HepG2 (cell line): ENCODE measurements at regions not wholly inside any gene's neighbourhood (a gene's known extent, or its start where the extent isn't known, plus 50 kb on each side); places are given as distances from the start of the nearest gene placed in this dataset.

ENCODE experiments used
- ATAC-seq: fragments of 200-7000 bp; cut with Tn5 transposase; 3 replicates; pipeline ENCODE4 v1.9.1; 2020; ENCODE audit warnings: mild to moderate bottlenecking, moderate library complexity
- BruUV-seq: library from RNA; stranded (reverse); fragments of 400-500 nt; replicated peaks from 2 replicates; lab custom pipeline; 2021; lab: Mats Ljungman, UMichigan
- CTCF ChIA-PET: fragments of 300-600 bp; formaldehyde crosslinking; extraction: SDS; loops from one replicate; lab custom pipeline; 2021; ENCODE audit warnings: low total read pairs, inconsistent platforms, low intra/inter-chr PET ratio; lab: Yijun Ruan, JAX
- POLR2A ChIA-PET: fragments of 350-600 bp; sonication (Branson Sonifier 250); formaldehyde crosslinking; loops from one replicate; lab custom pipeline; 2020; ENCODE audit warnings: antibody characterized with exemption, inconsistent platforms; lab: Yijun Ruan, JAX
- DNase-seq: peaks from one replicate; pipeline ENCODE4 v3.0.0-alpha.2; 2015; ENCODE audit warnings: low spot score
- FAIRE-seq: peaks from 3 replicates; lab custom pipeline; 2011; peaks lifted over from hg19 to GRCh38; lab: Jason Lieb, UNC
- H2AFZ ChIP-seq: one replicate; pipeline ENCODE4 v1.6.1; 2011; ENCODE audit warnings: low read length, inconsistent platforms
- H3K27ac ChIP-seq: fragments of 300-600 bp; 3 replicates; pipeline ENCODE4 v1.8.0; 2011; ENCODE audit warnings: mixed run types, mild to moderate bottlenecking, mixed read lengths, low read length, inconsistent platforms; ENCODE audit not compliant: insufficient read depth; ENCODE audit errors: extremely low read length
- H3K27me3 ChIP-seq, 2 experiments: fragments of 200-600 bp in 1 of 2; 2 replicates in 1 of 2; 3 replicates in 1 of 2; pipeline versions ENCODE4 v1.6.0 to v1.8.0; 2011; ENCODE audit warnings: low read length in 2 of 2, mild to moderate bottlenecking in 2 of 2, moderate library complexity in 2 of 2, inconsistent platforms in 1 of 2; ENCODE audit not compliant: insufficient read depth in 2 of 2, control insufficient read depth in 1 of 2
- H3K36me3 ChIP-seq, 2 experiments: fragments of 200-600 bp in 1 of 2; replicated peaks in 1 of 2; 2 replicates in 1 of 2; 3 replicates in 1 of 2; pipeline versions ENCODE4 v1.5.1 to v1.8.0; 2011; ENCODE audit warnings: low read length in 2 of 2, inconsistent platforms in 1 of 2; ENCODE audit not compliant: insufficient read depth in 2 of 2, control insufficient read depth in 1 of 2
- H3K4me1 ChIP-seq: 2 replicates; pipeline ENCODE4 v1.5.1; 2012; ENCODE audit warnings: low read length, inconsistent platforms; ENCODE audit not compliant: insufficient read depth
- H3K4me2 ChIP-seq: 2 replicates; pipeline ENCODE4 v1.6.0; 2011; ENCODE audit warnings: low read depth, low read length, inconsistent platforms
- H3K4me3 ChIP-seq, 3 experiments: fragments of 200-600 bp in 1 of 3; sonication (generic), shearing (Covaris generic) in 1 of 3; replicated peaks in 1 of 3; 2 replicates each; pipeline ENCODE4 v1.5.1; 2011 to 2016; ENCODE audit warnings: low read length in 3 of 3, inconsistent platforms in 2 of 3, low read depth in 2 of 3, mild to moderate bottlenecking in 2 of 3, control low read depth in 1 of 3, mixed read lengths in 1 of 3; ENCODE audit not compliant: insufficient read depth in 1 of 3
- H3K79me2 ChIP-seq: one replicate; pipeline ENCODE4 v1.6.1; 2011; ENCODE audit warnings: low read length, inconsistent platforms; ENCODE audit not compliant: insufficient read depth
- H3K9ac ChIP-seq: 2 replicates; pipeline ENCODE4 v1.6.0; 2011; ENCODE audit warnings: mild to moderate bottlenecking, low read depth, low read length, inconsistent platforms; ENCODE audit not compliant: insufficient read depth
- H3K9me3 ChIP-seq: 2 replicates; pipeline ENCODE4 v1.5.1; 2012; ENCODE audit warnings: mild to moderate bottlenecking, low read length
- H4K20me1 ChIP-seq: 2 replicates; pipeline ENCODE4 v1.6.0; 2011; ENCODE audit warnings: inconsistent platforms, mild to moderate bottlenecking, low read length, moderate library complexity; ENCODE audit not compliant: insufficient read depth
- EHMT2 ChIP-seq: fragments of 200-600 bp; sonication (generic); IDR thresholded peaks from 2 replicates; pipeline ENCODE4 v1.7.0; 2017; ENCODE audit warnings: antibody characterized with exemption, low read depth, low read length, borderline replicate concordance
- GTF2F1 ChIP-seq: fragments of 150-350 bp; IDR thresholded peaks from 2 replicates; pipeline ENCODE4 v1.6.1; 2014; ENCODE audit warnings: low read length
- JUN ChIP-seq: sonication (generic); formaldehyde crosslinking; IDR thresholded peaks from 2 replicates; pipeline ENCODE4 v1.4.0; 2020; ENCODE audit warnings: mild to moderate bottlenecking, missing genetic modification reagents
- MIER2 ChIP-seq: IDR thresholded peaks from 2 replicates; pipeline ENCODE4 v1.6.1; 2016; ENCODE audit warnings: missing biosample characterization, missing genetic modification reagents
- ZNF232 ChIP-seq: sonication (generic); formaldehyde crosslinking; IDR thresholded peaks from 2 replicates; pipeline ENCODE4 v1.4.0; 2020; ENCODE audit warnings: missing genetic modification reagents, borderline replicate concordance
- ZNF331 ChIP-seq: sonication (generic); formaldehyde crosslinking; IDR thresholded peaks from 2 replicates; pipeline ENCODE4 v1.4.0; 2020; ENCODE audit warnings: missing genetic modification reagents
- ZNF431 ChIP-seq: sonication (generic); formaldehyde crosslinking; IDR thresholded peaks from 2 replicates; pipeline ENCODE4 v1.9.0; 2022; ENCODE audit warnings: missing genetic modification reagents, low read depth, mild to moderate bottlenecking, borderline replicate concordance
- ZNF644 ChIP-seq: IDR thresholded peaks from 2 replicates; pipeline ENCODE4 v1.6.1; 2016; ENCODE audit warnings: low read depth
- ZNF660 ChIP-seq: sonication (generic); formaldehyde crosslinking; IDR thresholded peaks from 2 replicates; pipeline ENCODE4 v1.5.1; 2020; ENCODE audit warnings: mild to moderate bottlenecking, low read depth, missing genetic modification reagents, borderline replicate concordance
- WGBS: methylation state at CpG from one replicate; pipeline ENCODE4 v1.1.6; 2017; ENCODE audit warnings: low lambda C conversion rate; 5-methylcytosine and 5-hydroxymethylcytosine counted together
- in situ Hi-C: cut with HindIII; loops from 2 replicates; pipeline ENCODE4 v1.10.0; 2017; ENCODE audit warnings: low pct_unique_long_range_greater_than_20kb; ENCODE audit not compliant: extremely low pct_ligation_motif_present
- intact Hi-C: fragments of 100-400 bp; cut with micrococcal nuclease; formaldehyde crosslinking; loops from one replicate; pipeline ENCODE4 v1.10.0; 2022; ENCODE audit not compliant: unreplicated experiment
- TF ChIP-seq, protein P1 (sequence below), 2 experiments: IDR thresholded peaks; 2 replicates each; pipeline ENCODE4 v1.6.1; 2011 to 2012; ENCODE audit warnings: low read length in 2 of 2, borderline replicate concordance in 1 of 2, low read depth in 1 of 2, mild to moderate bottlenecking in 1 of 2, moderate library complexity in 1 of 2

DNA sequence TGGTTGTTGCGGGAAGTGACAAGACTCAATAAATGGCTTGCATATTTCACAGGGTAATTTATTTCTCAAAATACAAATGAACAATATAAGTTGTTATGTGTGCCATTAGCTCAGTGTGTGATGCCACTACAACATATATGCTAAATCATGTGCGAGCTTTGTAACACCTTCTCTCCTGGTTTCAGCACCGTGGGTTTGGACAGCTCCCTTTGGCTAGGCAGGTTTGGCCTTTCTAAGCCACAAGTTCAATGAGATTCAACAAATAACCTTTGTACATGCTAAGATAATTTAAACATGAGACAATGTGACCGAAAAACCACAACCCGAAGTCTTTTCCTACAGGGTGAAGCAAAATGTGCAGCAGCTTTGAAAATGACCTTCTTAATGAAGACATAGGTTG lies 563.9 kb downstream of the TMEM114 start:
- intact Hi-C loops: no loop called here
- Histone ChIP-seq H2AFZ (no peak overlapping the region), H3K4me3 (no peak overlapping the region), H3K27ac (no peak overlapping the region), H3K36me3 (no peaks in the 10 kb centered on the region), H3K4me2 (no peak overlapping the region), H3K27me3 (no peaks in the 10 kb centered on the region), H3K9ac (no peak overlapping the region), H3K79me2 (no peaks in the 10 kb centered on the region), H3K9me3 (peaks cover 45% of the 10 kb centered on the region), H4K20me1 (no peaks in the 10 kb centered on the region), H3K4me1 (no peaks in the 10 kb centered on the region)
- DNase-seq: no peak
- CTCF ChIA-PET: no interaction called here
- POLR2A ChIA-PET: no interaction called here
- no peak for FAIRE-seq
- in situ Hi-C loops: no loop called here
- WGBS: 37% methylated on average over 5 of the region's 5 CpGs
- TF ChIP-seq ZNF331 (CRISPR knock-in tag) (peak; percentile 41; the same call in 1 of the 2 replicates), JUN (no peak), GTF2F1 (no peak), ZNF232 (CRISPR knock-in tag) (0 out of 2 replicates have a peak, but pooled peaks have one; percentile 28), ZNF660 (CRISPR knock-in tag) (no peak), MIER2 (peak; percentile 96), ZNF644 (CRISPR knock-in tag) (0 out of 2 replicates have a peak, but pooled peaks have one; percentile 18), EHMT2 (peak; percentile 95), ZNF431 (CRISPR knock-in tag) (no peak)
- TF ChIP-seq, protein P1, sequence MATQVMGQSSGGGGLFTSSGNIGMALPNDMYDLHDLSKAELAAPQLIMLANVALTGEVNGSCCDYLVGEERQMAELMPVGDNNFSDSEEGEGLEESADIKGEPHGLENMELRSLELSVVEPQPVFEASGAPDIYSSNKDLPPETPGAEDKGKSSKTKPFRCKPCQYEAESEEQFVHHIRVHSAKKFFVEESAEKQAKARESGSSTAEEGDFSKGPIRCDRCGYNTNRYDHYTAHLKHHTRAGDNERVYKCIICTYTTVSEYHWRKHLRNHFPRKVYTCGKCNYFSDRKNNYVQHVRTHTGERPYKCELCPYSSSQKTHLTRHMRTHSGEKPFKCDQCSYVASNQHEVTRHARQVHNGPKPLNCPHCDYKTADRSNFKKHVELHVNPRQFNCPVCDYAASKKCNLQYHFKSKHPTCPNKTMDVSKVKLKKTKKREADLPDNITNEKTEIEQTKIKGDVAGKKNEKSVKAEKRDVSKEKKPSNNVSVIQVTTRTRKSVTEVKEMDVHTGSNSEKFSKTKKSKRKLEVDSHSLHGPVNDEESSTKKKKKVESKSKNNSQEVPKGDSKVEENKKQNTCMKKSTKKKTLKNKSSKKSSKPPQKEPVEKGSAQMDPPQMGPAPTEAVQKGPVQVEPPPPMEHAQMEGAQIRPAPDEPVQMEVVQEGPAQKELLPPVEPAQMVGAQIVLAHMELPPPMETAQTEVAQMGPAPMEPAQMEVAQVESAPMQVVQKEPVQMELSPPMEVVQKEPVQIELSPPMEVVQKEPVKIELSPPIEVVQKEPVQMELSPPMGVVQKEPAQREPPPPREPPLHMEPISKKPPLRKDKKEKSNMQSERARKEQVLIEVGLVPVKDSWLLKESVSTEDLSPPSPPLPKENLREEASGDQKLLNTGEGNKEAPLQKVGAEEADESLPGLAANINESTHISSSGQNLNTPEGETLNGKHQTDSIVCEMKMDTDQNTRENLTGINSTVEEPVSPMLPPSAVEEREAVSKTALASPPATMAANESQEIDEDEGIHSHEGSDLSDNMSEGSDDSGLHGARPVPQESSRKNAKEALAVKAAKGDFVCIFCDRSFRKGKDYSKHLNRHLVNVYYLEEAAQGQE (IDR thresholded peaks at IDR 0.05; ENCODE audit: borderline replicate concordance in 1 of 2, low read depth in 1 of 2, low read length in 2 of 2): peak; percentile 67 to 95
- no peak for ATAC-seq
- no TSS peak for BruUV-seq
